Caco-2 (cell line): ENCODE measurements at regions not wholly inside any gene's neighbourhood (a gene's known extent, or its start where the extent isn't known, plus 50 kb on each side); places are given as distances from the start of the nearest gene placed in this dataset.

Experiments used
- BruUV-seq: library from RNA; stranded (reverse); fragments of 400-500 nt; replicated peaks from 2 replicates; lab custom pipeline; 2021; lab: Mats Ljungman, UMichigan
- CTCF ChIA-PET: fragments of 300-600 bp; sonication (Branson Sonifier 250); formaldehyde crosslinking; loops from one replicate; lab custom pipeline; 2022; ENCODE audit warnings: antibody characterized with exemption; lab: Charles Lee
- POLR2A ChIA-PET: fragments of 300-600 bp; sonication (Branson Sonifier 250); formaldehyde crosslinking; loops from one replicate; lab custom pipeline; 2022; ENCODE audit warnings: antibody characterized with exemption; lab: Charles Lee
- DNase-seq, 2 experiments: peaks; one replicate each; pipeline versions ENCODE4 v3.0.0 to v3.0.0-alpha.2; 2020 to 2022
- H3K27me3 ChIP-seq: replicated peaks from 2 replicates; pipeline ENCODE4 v1.6.0; 2011; ENCODE audit warnings: low read length; ENCODE audit not compliant: control insufficient read depth, insufficient read depth
- H3K36me3 ChIP-seq: 2 replicates; pipeline ENCODE4 v1.5.1; 2011; ENCODE audit warnings: low read length; ENCODE audit not compliant: control insufficient read depth, insufficient read depth
- H3K4me1 ChIP-seq: fragments of 250-450 bp; sonication (Bioruptor Pico); 2 replicates; pipeline ENCODE4 v1.5.1; 2020; ENCODE audit warnings: mild to moderate bottlenecking
- H3K4me3 ChIP-seq: 2 replicates; pipeline ENCODE4 v1.5.1; 2011; ENCODE audit warnings: low read depth, mild to moderate bottlenecking, control low read depth, low read length
- H3K9me3 ChIP-seq: fragments of 250-450 bp; sonication (Bioruptor Pico); 2 replicates; pipeline ENCODE4 v1.5.1; 2020; ENCODE audit warnings: mild to moderate bottlenecking, moderate library complexity
- H3K27ac Mint-ChIP-seq: one replicate; pipeline ENCODE4 v1.8.0; 2022; ENCODE audit warnings: mixed read lengths; ENCODE audit not compliant: unreplicated experiment
- H3K27me3 Mint-ChIP-seq: one replicate; pipeline ENCODE4 v1.8.0; 2022; ENCODE audit warnings: mixed read lengths; ENCODE audit not compliant: insufficient read depth, unreplicated experiment
- H3K36me3 Mint-ChIP-seq: one replicate; pipeline ENCODE4 v1.8.0; 2022; ENCODE audit warnings: mild to moderate bottlenecking, mixed read lengths; ENCODE audit not compliant: insufficient read depth, unreplicated experiment
- H3K4me1 Mint-ChIP-seq: one replicate; pipeline ENCODE4 v1.8.0; 2022; ENCODE audit warnings: low read depth, mixed read lengths; ENCODE audit not compliant: unreplicated experiment
- H3K4me3 Mint-ChIP-seq: one replicate; pipeline ENCODE4 v1.8.0; 2022; ENCODE audit warnings: mild to moderate bottlenecking, moderate library complexity, mixed read lengths; ENCODE audit not compliant: unreplicated experiment
- H3K9me3 Mint-ChIP-seq: one replicate; pipeline ENCODE4 v1.8.0; 2022; ENCODE audit warnings: mixed read lengths; ENCODE audit not compliant: unreplicated experiment
- CTCF ChIP-seq, 2 experiments: fragments of 200-600 bp in 1 of 2; IDR thresholded peaks; 1 replicate in 1 of 2; 2 replicates in 1 of 2; pipeline versions ENCODE4 v1.5.1 to v1.8.0; 2011 to 2022; ENCODE audit warnings: antibody characterized with exemption in 1 of 2, control low read depth in 1 of 2, inconsistent platforms in 1 of 2, low read depth in 1 of 2, low read length in 1 of 2, mild to moderate bottlenecking in 1 of 2, moderate library complexity in 1 of 2; ENCODE audit not compliant: insufficient read depth in 1 of 2, severe bottlenecking in 1 of 2, unreplicated experiment in 1 of 2
- intact Hi-C: fragments of 100-400 bp; cut with micrococcal nuclease; formaldehyde crosslinking; loops from one replicate; pipeline ENCODE4 v1.10.0; 2022; ENCODE audit not compliant: unreplicated experiment

- no peak for DNase-seq
- intact Hi-C loops = no loop called here
- H3K36me3 Mint-ChIP-seq = no peaks in the 10 kb centered on the region
- Histone ChIP-seq H3K27me3 (no peaks in the 10 kb centered on the region), H3K9me3 (no peaks in the 10 kb centered on the region), H3K4me3 (no peak overlapping the region), H3K4me1 (no peaks in the 10 kb centered on the region), H3K36me3 (no peaks in the 10 kb centered on the region)
- no peak overlapping the region for H3K27ac Mint-ChIP-seq
- H3K4me1 Mint-ChIP-seq = no peaks in the 10 kb centered on the region
- CTCF ChIA-PET = no interaction called here
- no peaks in the 10 kb centered on the region for H3K9me3 Mint-ChIP-seq
- BruUV-seq = no TSS peak
- peaks cover 3% of the 10 kb centered on the region for H3K27me3 Mint-ChIP-seq
- H3K4me3 Mint-ChIP-seq = no peak overlapping the region
- TF ChIP-seq CTCF (IDR thresholded peaks at IDR 0.05; ENCODE audit: insufficient read depth in 1 of 2, low read depth in 1 of 2, low read length in 1 of 2, severe bottlenecking in 1 of 2, unreplicated experiment in 1 of 2) = no peak
- POLR2A ChIA-PET = no interaction called here
These were observed 242.1 kb upstream of the HHIP start for GRCh38 chr4:144403893-144404292.

- Histone ChIP-seq H3K36me3 (no peaks in the 10 kb centered on the region), H3K4me3 (no peak overlapping the region), H3K27me3 (no peaks in the 10 kb centered on the region), H3K4me1 (no peaks in the 10 kb centered on the region), H3K9me3 (no peaks in the 10 kb centered on the region)
- no peak for TF ChIP-seq CTCF (IDR thresholded peaks at IDR 0.05; ENCODE audit: insufficient read depth in 1 of 2, low read depth in 1 of 2, low read length in 1 of 2, severe bottlenecking in 1 of 2, unreplicated experiment in 1 of 2)
- BruUV-seq = no TSS peak
- Mint-ChIP-seq H3K4me3 (no peak overlapping the region), H3K27ac (no peak overlapping the region), H3K9me3 (no peaks in the 10 kb centered on the region), H3K36me3 (no peaks in the 10 kb centered on the region), H3K27me3 (no peaks in the 10 kb centered on the region), H3K4me1 (no peaks in the 10 kb centered on the region)
- ChIA-PET POLR2A (no interaction called here), CTCF (no interaction called here)
- DNase-seq = no peak
- intact Hi-C loops = no loop called here
These were observed 236.4 kb upstream of the HHIP start for GRCh38 chr4:144409525-144409924.

GRCh38 chr4:144410230-144410783 lies 235.6 kb upstream of the HHIP start:
- intact Hi-C loops = no loop called here
- no peak overlapping the region for H3K27ac Mint-ChIP-seq
- ChIA-PET POLR2A (no interaction called here), CTCF (no interaction called here)
- H3K9me3 Mint-ChIP-seq = no peaks in the 10 kb centered on the region
- Histone ChIP-seq H3K36me3 (no peaks in the 10 kb centered on the region), H3K9me3 (no peaks in the 10 kb centered on the region), H3K4me1 (no peaks in the 10 kb centered on the region), H3K4me3 (no peak overlapping the region), H3K27me3 (no peaks in the 10 kb centered on the region)
- TF ChIP-seq CTCF (IDR thresholded peaks at IDR 0.05; ENCODE audit: insufficient read depth in 1 of 2, low read depth in 1 of 2, low read length in 1 of 2, severe bottlenecking in 1 of 2, unreplicated experiment in 1 of 2) = no peak
- BruUV-seq = no TSS peak
- no peak overlapping the region for H3K4me3 Mint-ChIP-seq
- DNase-seq = no peak
- H3K36me3 Mint-ChIP-seq = no peaks in the 10 kb centered on the region
- H3K4me1 Mint-ChIP-seq = no peaks in the 10 kb centered on the region
- no peaks in the 10 kb centered on the region for H3K27me3 Mint-ChIP-seq
